OCI-LY7 (cell line): ENCODE measurements at regions not wholly inside any gene's neighbourhood (a gene's known extent, or its start where the extent isn't known, plus 50 kb on each side); places are given as distances from the start of the nearest gene placed in this dataset.

Experiments used
- BruUV-seq: library from RNA; stranded (reverse); fragments of 400-500 nt; replicated peaks from 2 replicates; lab custom pipeline; 2021; lab: Mats Ljungman, UMichigan
- CTCF ChIA-PET: fragments of 300-600 bp; sonication (Branson Sonifier 250); formaldehyde crosslinking; loops from one replicate; lab custom pipeline; 2022; ENCODE audit warnings: antibody characterized with exemption; ENCODE audit not compliant: unreplicated experiment; lab: Charles Lee
- POLR2A ChIA-PET: fragments of 300-600 bp; sonication (Branson Sonifier 250); formaldehyde crosslinking; loops from one replicate; lab custom pipeline; 2022; ENCODE audit warnings: antibody characterized with exemption; lab: Charles Lee
- DNase-seq: peaks from one replicate; pipeline ENCODE4 v3.0.0-alpha.2; 2015; ENCODE audit warnings: low spot score
- H2AFZ ChIP-seq: fragments of 200-600 bp; sonication (generic), shearing (Covaris generic); 2 replicates; pipeline ENCODE4 v1.6.1; 2014; ENCODE audit warnings: mild to moderate bottlenecking, antibody characterized with exemption, low read length, moderate library complexity
- H3K27ac ChIP-seq: fragments of 200-600 bp; sonication (generic); 2 replicates; pipeline ENCODE4 v1.5.1; 2014; ENCODE audit warnings: mixed run types, low read depth, mild to moderate bottlenecking, moderate library complexity, low read length, inconsistent platforms; ENCODE audit not compliant: poor library complexity, severe bottlenecking
- H3K36me3 ChIP-seq: fragments of 200-600 bp; sonication (generic); 2 replicates; pipeline ENCODE4 v1.6.1; 2014; ENCODE audit warnings: mild to moderate bottlenecking, antibody characterized with exemption, low read length, moderate library complexity, mixed read lengths; ENCODE audit not compliant: insufficient read depth
- H3K4me1 ChIP-seq: fragments of 200-600 bp; sonication (generic); 2 replicates; pipeline ENCODE4 v1.5.1; 2014; ENCODE audit warnings: mild to moderate bottlenecking, low read length; ENCODE audit not compliant: insufficient read depth, poor library complexity, severe bottlenecking
- H3K4me2 ChIP-seq: fragments of 200-600 bp; sonication (generic); 2 replicates; pipeline ENCODE4 v1.6.1; 2014; ENCODE audit warnings: mild to moderate bottlenecking, low read length
- H3K4me3 ChIP-seq: fragments of 200-600 bp; sonication (generic); 2 replicates; pipeline ENCODE4 v1.5.1; 2014; ENCODE audit warnings: mild to moderate bottlenecking, low read depth, low read length; ENCODE audit not compliant: poor library complexity, severe bottlenecking
- H3K79me2 ChIP-seq: fragments of 200-600 bp; sonication (generic); 2 replicates; pipeline ENCODE4 v1.6.1; 2016; ENCODE audit warnings: low read depth, mild to moderate bottlenecking, low read length, moderate library complexity, mixed read lengths; ENCODE audit not compliant: insufficient read depth
- H3K9me2 ChIP-seq: fragments of 200-600 bp; sonication (generic); 2 replicates; pipeline ENCODE4 v1.6.1; 2016; ENCODE audit warnings: mild to moderate bottlenecking, low read length, mixed read lengths; ENCODE audit not compliant: insufficient read depth
- H3K9me3 ChIP-seq: fragments of 200-600 bp; sonication (generic); 2 replicates; pipeline ENCODE4 v1.6.1; 2014; ENCODE audit warnings: mild to moderate bottlenecking, mixed run types, low read length, mixed read lengths
- H4K20me1 ChIP-seq: fragments of 200-600 bp; sonication (generic); 2 replicates; pipeline ENCODE4 v1.6.1; 2014; ENCODE audit warnings: mild to moderate bottlenecking, antibody characterized with exemption, low read length, moderate library complexity, mixed read lengths; ENCODE audit not compliant: insufficient read depth
- CTCF ChIP-seq: fragments of 200-600 bp; sonication (generic); conservative IDR thresholded peaks from 2 replicates; pipeline ENCODE4 v1.5.1; 2014; ENCODE audit warnings: mild to moderate bottlenecking, antibody characterized with exemption, low read length, moderate library complexity, mixed read lengths
- EZH2phosphoT487 ChIP-seq: fragments of 200-600 bp; sonication (generic); IDR thresholded peaks from 2 replicates; pipeline ENCODE4 v1.6.1; 2018; ENCODE audit warnings: low read depth, borderline replicate concordance, mild to moderate bottlenecking, mixed run types, antibody characterized with exemption, low read length, moderate library complexity, mixed read lengths
- intact Hi-C: fragments of 100-400 bp; cut with micrococcal nuclease; formaldehyde crosslinking; loops from one replicate; pipeline ENCODE4 v1.10.0; 2022; ENCODE audit not compliant: unreplicated experiment

GRCh38 chr21:16676391-16676790 is 836.5 kb upstream of the CXADR start:
- no peaks in the 10 kb centered on the region for H3K9me3 ChIP-seq
- CTCF ChIA-PET, result no interaction called here
- POLR2A ChIA-PET, result no interaction called here
- H3K4me2 ChIP-seq, result no peak overlapping the region
- no TSS peak for BruUV-seq
- intact Hi-C loops, result no loop called here
- DNase-seq, result no peak
- H3K9me2 ChIP-seq, result no peaks in the 10 kb centered on the region
- H3K79me2 ChIP-seq, result no peaks in the 10 kb centered on the region
- no peak overlapping the region for H2AFZ ChIP-seq
- H3K36me3 ChIP-seq, result no peaks in the 10 kb centered on the region
- TF ChIP-seq CTCF (no peak), EZH2phosphoT487 (no peak)
- no peaks in the 10 kb centered on the region for H4K20me1 ChIP-seq
- no peaks in the 10 kb centered on the region for H3K4me1 ChIP-seq
- H3K27ac ChIP-seq, result no peak overlapping the region
- no peak overlapping the region for H3K4me3 ChIP-seq

- Histone ChIP-seq H4K20me1 (no peaks in the 10 kb centered on the region), H3K9me2 (no peaks in the 10 kb centered on the region), H3K9me3 (no peaks in the 10 kb centered on the region), H3K36me3 (no peaks in the 10 kb centered on the region), H3K27ac (no peak overlapping the region), H3K4me1 (no peaks in the 10 kb centered on the region), H3K4me3 (no peak overlapping the region), H3K79me2 (no peaks in the 10 kb centered on the region), H3K4me2 (no peak overlapping the region), H2AFZ (no peak overlapping the region)
- TF ChIP-seq CTCF, result no peak
- no peak for TF ChIP-seq EZH2phosphoT487
- POLR2A ChIA-PET, result no interaction called here
- intact Hi-C loops, result no loop called here
- CTCF ChIA-PET, result no interaction called here
- no peak for DNase-seq
- no TSS peak for BruUV-seq
Measured at GRCh38 chr21:16678429-16679160, 834.2 kb upstream of the CXADR start.

GRCh38 chr21:16695074-16695473 is 817.8 kb upstream of the CXADR start:
- Histone ChIP-seq H4K20me1 (no peaks in the 10 kb centered on the region), H3K4me1 (no peaks in the 10 kb centered on the region), H2AFZ (no peak overlapping the region), H3K36me3 (no peaks in the 10 kb centered on the region), H3K9me3 (peaks cover 14% of the 10 kb centered on the region; the same call in 1 of the 2 replicates), H3K9me2 (no peaks in the 10 kb centered on the region), H3K4me2 (no peak overlapping the region), H3K27ac (no peak overlapping the region), H3K79me2 (no peaks in the 10 kb centered on the region), H3K4me3 (no peak overlapping the region)
- CTCF ChIA-PET, result no interaction called here
- POLR2A ChIA-PET, result no interaction called here
- BruUV-seq, result no TSS peak
- no peak for TF ChIP-seq EZH2phosphoT487
- TF ChIP-seq CTCF, result no peak
- intact Hi-C loops, result no loop called here
- DNase-seq, result no peak
